Endothelial cell of umbilical vein (primary cell): ENCODE measurements at regions not wholly inside any gene's neighbourhood (a gene's known extent, or its start where the extent isn't known, plus 50 kb on each side); places are given as distances from the start of the nearest gene placed in this dataset.

Source experiments
- CTCF ChIP-seq, 2 donors: IDR thresholded peaks; 1 replicate in 1 of 2; 2 replicates in 1 of 2; pipeline ENCODE4 v1.5.1; 2011; ENCODE audit warnings: low read length in 2 of 2, mild to moderate bottlenecking in 2 of 2, moderate library complexity in 2 of 2, control low read depth in 1 of 2, inconsistent platforms in 1 of 2, low read depth in 1 of 2; ENCODE audit not compliant: insufficient read depth in 1 of 2; ENCODE audit errors: extremely low read depth in 1 of 2
- MAX ChIP-seq: IDR thresholded peaks from 2 replicates; pipeline ENCODE4 v1.6.1; 2011; ENCODE audit not compliant: insufficient read depth, insufficient read length
- POLR2A ChIP-seq: IDR thresholded peaks from 2 replicates; pipeline ENCODE4 v1.6.1; 2012; ENCODE audit warnings: low read depth, mild to moderate bottlenecking, control low read depth, low read length
- POLR2AphosphoS5 ChIP-seq: IDR thresholded peaks from 2 replicates; pipeline ENCODE4 v1.6.1; 2012; ENCODE audit warnings: low read depth, mild to moderate bottlenecking, control low read depth, low read length, moderate library complexity; ENCODE audit not compliant: insufficient read depth

GRCh38 chr7:41879403-41879802, 176.5 kb upstream of the INHBA start:
- TF ChIP-seq CTCF (IDR thresholded peaks at IDR 0.05; ENCODE audit: extremely low read depth in 1 of 2, insufficient read depth in 1 of 2, low read depth in 1 of 2, low read length in 2 of 2) (no peak), MAX (no peak), POLR2AphosphoS5 (no peak), POLR2A (no peak)
